HG02759 (cell line): ENCODE measurements at regions not wholly inside any gene's neighbourhood (a gene's known extent, or its start where the extent isn't known, plus 50 kb on each side); places are given as distances from the start of the nearest gene placed in this dataset.
"Not testable (repeated sequence)": the region's sequence is repeated elsewhere in the genome, so short reads cannot be mapped to it uniquely, and the experiment has no call there.

ENCODE experiments used
- ATAC-seq: cut with Tn5 transposase; IDR thresholded peaks from one replicate; pipeline ENCODE4 v1.9.1; 2021; ENCODE audit warnings: mild to moderate bottlenecking, moderate library complexity; ENCODE audit not compliant: unreplicated experiment

DNA sequence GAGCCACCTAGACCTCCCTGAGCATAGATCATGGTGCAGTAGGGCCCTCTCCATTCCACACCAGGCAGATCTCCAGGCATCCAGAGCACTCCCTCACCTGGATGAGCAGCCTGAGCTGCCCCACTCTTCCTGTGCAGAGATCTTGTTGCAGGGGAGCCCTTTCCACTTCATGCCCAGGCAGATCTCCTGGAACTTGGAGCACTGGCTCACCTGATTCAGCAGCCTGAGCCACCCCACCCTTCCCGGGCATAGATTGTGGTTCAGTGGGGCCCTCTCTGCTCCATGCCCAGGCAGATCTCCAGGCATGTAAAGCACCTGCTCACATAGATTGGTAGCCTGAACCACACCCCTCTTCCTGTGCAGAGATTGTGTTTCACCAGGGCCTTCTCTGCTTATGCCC is 78.0 kb downstream of the SEC16B start:
- no peak for ATAC-seq

DNA sequence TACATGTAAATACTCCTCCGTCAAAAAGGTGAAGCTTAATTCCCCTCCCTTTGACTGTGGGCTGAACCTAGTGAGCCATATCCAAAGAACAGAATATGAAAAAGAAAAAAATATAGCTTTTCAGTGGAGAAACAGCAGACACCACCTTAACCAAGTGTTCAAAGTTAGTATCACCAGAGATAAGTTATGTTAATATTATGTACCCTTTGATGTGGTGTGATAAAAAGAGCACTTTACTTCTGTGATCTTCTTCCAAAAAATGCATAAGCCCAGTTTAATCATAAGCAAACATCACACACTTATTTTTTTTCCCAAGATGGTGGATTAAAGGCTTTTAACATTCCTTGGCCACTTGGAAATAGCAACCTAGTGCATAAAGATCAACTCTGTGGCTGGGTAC is 79.4 kb downstream of the SEC16B start:
- ATAC-seq, result no peak

- ATAC-seq, result no peak
These were observed 85.3 kb downstream of the SEC16B start for GRCh38 chr1:177884479-177885021.

GRCh38 chr1:177883581-177883980 is 86.3 kb downstream of the SEC16B start:
- ATAC-seq, result no peak

GRCh38 chr1:177880339-177880891 is 89.4 kb downstream of the SEC16B start:
- no peak for ATAC-seq

DNA sequence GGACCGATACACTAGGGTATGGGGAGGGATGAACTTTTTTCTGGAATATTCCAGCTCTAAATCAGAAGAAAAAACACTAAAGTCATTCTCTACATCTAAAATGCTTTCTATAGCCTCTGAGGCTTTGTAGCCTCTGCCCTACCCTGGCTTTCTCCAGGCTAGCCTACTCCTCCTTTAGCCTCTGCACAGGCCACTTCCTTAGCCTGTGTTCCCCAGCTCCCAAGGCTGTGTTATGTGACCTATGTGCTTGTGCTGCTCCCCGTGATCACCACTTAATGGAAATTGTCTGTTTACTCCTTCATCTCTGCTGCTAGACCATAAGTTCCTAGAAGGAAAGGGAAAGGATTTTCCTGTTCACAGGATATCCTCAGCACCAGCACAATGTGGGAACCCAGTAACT is 92.8 kb downstream of the SEC16B start:
- no peak for ATAC-seq

GRCh38 chr1:177873238-177873637 is 96.6 kb downstream of the SEC16B start:
- no peak for ATAC-seq

DNA sequence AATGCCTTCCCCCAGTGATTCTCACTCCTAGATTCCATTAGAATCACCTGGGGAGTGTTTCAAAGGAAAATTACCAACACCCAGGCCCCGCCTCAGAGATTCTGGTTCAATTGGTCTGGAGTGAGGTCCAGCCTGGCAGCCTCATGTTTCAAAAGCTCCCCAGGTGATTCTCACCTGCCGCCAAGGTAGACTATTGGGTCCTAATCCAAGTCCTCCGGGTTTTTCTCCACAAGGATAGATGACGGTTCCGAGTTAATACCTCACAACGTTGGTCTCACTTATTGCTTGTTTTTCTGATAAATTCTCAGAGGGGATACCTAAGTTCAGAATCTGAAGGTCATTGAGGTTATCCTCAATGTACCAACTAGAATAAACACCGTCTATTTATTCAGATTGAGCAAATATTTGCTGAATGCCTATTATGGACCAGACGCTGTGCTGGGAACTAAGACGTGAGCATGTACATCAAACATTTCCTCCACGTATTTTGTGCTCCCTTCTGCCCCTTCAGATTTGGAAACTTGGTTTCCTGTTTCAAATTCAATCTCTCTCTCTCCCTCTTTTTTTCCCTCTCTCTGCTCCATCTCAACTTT is 97.5 kb downstream of the SEC16B start:
- no peak for ATAC-seq

DNA sequence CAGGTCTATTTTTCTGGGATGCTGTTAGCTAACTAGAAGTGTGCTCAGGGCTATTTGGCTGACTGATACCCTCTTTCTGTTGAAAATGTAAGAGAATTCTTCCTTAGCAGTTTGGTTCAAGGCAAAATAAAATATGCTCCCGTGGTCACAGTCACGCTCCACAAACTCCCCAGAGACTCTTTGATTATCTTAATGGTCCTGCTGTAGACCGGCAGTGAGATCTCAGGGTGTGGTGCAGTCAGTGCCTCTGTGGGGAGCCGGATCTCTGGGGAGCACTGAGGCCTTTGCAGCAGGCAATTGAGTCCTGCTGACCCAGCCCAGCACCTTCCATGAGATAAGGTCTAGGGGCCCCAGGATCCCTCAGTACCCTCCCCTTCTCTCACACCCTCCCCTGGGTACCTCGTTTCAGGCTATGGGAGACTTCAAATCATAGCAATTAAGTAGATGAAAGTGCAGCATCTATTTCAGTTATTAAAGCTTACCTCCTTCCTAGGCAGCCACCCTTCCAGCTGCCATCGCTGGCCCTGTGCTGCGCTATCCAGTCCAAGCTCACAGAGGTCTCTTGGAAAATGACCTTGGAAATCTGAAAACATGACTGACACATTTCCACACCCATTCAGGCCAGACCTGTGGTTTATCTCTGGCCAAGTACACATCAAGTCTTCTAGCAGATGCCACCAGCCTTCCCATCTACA is 98.1 kb downstream of the SEC16B start:
- no peak for ATAC-seq

- no peak for ATAC-seq
These were observed 100.3 kb downstream of the SEC16B start for GRCh38 chr1:177869586-177869985.

DNA sequence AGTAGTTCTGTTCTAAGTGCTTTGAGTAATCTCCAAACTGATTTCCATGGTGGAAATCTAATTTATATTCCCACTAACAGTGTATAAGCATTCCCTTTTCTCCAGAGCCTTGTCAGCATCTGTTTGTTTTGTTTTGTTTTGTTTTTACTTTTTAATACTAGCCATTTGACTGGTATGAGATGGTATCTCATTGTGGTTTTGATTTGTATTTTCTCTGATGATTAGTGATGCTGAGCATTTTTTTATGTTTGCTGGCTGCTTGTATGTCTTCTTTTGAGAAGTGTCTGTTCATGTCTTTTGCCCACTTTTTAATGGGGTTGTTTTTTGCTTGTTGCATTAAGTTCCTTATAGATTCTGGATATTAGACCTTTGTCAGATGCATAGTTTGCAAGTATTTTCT is 100.8 kb downstream of the SEC16B start:
- not testable (repeated sequence) for ATAC-seq

DNA sequence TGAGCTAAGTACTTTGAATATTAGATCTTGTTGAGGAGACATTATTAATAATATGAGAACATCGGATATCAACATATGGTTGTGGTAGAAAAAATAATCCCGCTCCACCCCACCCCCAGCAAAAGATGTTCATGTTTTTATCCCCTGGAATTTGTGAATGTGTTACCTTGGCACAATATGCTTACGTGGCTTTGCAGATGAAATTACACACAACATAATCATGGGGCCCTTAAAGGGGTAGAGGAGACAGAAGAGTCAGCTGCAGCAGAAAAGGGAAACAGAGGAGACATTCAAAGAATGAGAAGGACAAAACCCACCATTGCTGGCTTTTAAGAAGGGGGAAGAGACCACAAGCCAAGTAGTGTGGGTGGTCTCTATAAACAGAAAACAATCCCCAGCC is 104.1 kb downstream of the SEC16B start:
- no peak for ATAC-seq

DNA sequence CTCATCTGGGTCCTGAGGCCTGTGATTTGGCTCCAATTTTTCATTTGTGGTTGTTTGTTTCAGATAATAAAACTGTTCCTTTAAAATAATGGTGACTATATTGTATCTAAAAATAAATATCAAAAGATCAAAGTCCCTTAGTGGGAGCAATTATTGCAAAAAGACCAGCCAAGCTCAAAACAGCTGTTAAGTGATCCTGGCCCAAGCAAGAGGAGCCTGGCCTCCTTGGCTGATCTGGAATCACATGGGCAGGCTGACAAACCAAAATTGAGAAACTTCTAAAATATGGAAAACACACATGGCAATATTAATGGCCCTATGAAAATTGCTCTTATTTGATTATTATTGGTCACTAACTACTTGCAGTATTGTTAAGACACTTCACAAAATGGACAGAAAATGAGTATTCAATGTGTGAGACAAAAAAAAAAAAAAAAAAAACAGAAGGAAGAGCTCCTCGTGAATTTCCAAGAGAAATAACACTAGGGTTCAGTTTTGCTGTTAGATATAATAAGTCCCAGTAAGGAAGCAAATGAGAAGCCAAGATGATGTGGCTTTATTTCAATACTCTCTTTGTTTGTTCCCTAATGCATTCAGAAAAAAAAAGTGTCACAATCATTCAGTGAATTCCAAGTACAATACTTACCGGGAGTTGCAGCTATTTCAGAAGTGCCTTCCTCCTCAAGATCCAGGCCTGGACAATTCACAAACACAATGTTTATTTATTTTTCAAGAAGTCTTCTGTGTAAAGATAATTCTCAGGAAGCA is 105.1 kb downstream of the SEC16B start:
- no peak for ATAC-seq

GRCh38 chr1:177863796-177864195 is 106.1 kb downstream of the SEC16B start:
- no peak for ATAC-seq

DNA sequence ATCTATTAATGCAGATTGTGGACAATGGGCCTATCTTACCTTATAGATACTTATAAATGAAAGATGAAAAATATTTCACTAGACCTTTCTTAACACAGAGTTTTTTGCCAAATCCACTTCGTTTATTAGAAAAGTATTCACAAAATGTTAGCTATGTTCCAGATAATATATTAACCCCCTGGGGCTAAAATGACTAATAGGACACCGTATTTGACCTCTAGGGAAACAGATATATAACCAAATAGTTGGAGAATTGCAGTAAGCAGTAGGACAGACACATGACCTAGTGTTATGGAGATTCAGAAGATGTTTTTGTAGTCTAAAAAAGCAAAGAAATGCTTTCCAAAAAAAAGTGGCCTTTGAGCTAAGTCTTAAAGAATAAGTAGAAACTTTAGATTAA is 106.9 kb downstream of the SEC16B start:
- ATAC-seq, result no peak

GRCh38 chr1:177859572-177859971 is 110.3 kb downstream of the SEC16B start:
- ATAC-seq, result no peak

GRCh38 chr1:177858332-177858821 is 111.5 kb downstream of the SEC16B start:
- ATAC-seq, result no peak

- ATAC-seq, result no peak
These were observed 112.6 kb downstream of the SEC16B start for GRCh38 chr1:177857285-177857684.

DNA sequence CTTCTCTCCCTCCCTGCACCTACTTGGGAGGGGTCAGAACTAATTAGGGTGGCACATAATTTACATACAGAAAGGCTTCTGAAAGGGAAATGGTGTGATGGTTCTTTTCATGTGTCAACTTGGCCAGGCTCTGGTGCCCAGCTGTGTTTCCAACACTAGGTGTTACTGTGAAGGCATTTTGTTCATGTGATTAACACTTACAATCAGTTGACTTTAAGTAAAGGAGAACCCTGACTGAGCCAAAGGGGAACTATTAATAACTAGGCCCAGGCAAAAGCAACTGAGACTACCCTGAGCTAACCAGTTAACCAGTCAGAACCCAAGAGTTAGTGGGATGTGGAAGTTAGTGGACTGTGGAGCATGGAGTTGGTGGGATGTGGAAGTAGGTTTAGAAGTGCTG is 114.9 kb downstream of the SEC16B start:
- ATAC-seq, result no peak

DNA sequence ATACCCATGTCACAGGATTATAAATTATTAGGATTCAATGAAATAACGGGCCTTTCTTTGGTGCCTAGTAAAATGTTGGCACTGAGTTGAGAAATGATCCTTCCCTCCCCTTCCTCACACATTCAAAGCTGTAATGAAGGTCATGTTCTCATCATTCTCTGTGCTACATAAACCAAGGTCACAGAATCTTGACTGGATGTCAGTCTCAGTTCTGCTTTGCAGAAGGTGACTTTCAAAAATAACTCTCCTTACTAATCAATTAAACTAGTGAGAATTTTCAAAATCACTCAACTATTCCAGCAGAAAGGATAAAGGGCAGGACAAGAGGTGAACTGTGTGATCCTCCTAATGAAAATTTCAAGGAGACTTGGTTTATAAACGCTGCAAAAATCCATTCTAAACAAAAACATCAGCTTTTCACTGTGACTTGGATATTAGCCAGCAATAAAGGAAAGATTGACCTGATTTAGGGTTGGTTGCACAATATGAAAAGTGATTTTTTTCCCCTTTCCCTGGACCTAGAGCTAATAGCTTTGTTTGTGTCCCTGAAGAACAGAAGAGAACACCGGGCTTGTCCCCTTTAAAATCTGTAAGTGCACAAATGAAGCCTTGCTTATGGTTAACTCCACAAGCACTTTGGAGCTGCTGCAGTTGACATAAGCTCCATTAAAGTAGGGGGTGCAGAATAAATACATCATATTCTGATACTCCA is 120.1 kb downstream of the SEC16B start:
- ATAC-seq, result peak; percentile 55

- peak; percentile 43 for ATAC-seq
These were observed 120.7 kb downstream of the SEC16B start for GRCh38 chr1:177849130-177849529.
